A549 (cell line): ENCODE measurements at regions not wholly inside any gene's neighbourhood (a gene's known extent, or its start where the extent isn't known, plus 50 kb on each side); places are given as distances from the start of the nearest gene placed in this dataset.

Experiments used
- ATAC-seq, 2 experiments: fragments of 200-7000 bp in 1 of 2; fragments of >200 bp in 1 of 2; cut with Nextera tagmentation in 1 of 2; cut with Tn5 transposase in 1 of 2; 3 replicates each; pipeline versions ENCODE4 v1.8.0 to v1.9.1; 2018 to 2020; ENCODE audit warnings: mild to moderate bottlenecking in 1 of 2, moderate library complexity in 1 of 2
- CTCF ChIA-PET: fragments of 300-600 bp; sonication (Branson Sonifier 250); formaldehyde crosslinking; extraction: SDS; loops from one replicate; lab custom pipeline; 2021; ENCODE audit warnings: antibody characterized with exemption, inconsistent platforms; lab: Yijun Ruan, JAX
- POLR2A ChIA-PET: fragments of 350-600 bp; formaldehyde crosslinking; extraction: SDS; loops from one replicate; lab custom pipeline; 2021; ENCODE audit warnings: antibody characterized with exemption, inconsistent platforms; lab: Yijun Ruan, JAX
- DNase-seq, 2 experiments: peaks; one replicate each; pipeline versions ENCODE4 v3.0.0 to v3.0.0-alpha.2; 2011 to 2016; ENCODE audit warnings: low read depth in 1 of 2, low spot score in 1 of 2
- FAIRE-seq: peaks from 2 replicates; lab custom pipeline; 2011; peaks lifted over from hg19 to GRCh38; lab: Jason Lieb, UNC
- H3K27ac ChIP-seq, 2 experiments: fragments of >200 bp; sonication (Bioruptor Twin); formaldehyde crosslinking; 3 replicates each; pipeline ENCODE4 v1.5.1; 2016 to 2017
- H3K4me1 ChIP-seq: fragments of >200 bp; sonication (Bioruptor Twin); formaldehyde crosslinking; 3 replicates; pipeline ENCODE4 v1.6.1; 2016
- H3K4me2 ChIP-seq: fragments of >200 bp; sonication (Bioruptor Twin); formaldehyde crosslinking; 3 replicates; pipeline ENCODE4 v1.6.1; 2016
- H3K4me3 ChIP-seq: fragments of >200 bp; sonication (Bioruptor Twin); formaldehyde crosslinking; 3 replicates; pipeline ENCODE4 v1.5.1; 2016
- H3K9me3 ChIP-seq: fragments of >200 bp; sonication (Bioruptor Twin); formaldehyde crosslinking; 3 replicates; pipeline ENCODE4 v1.6.1; 2016
- BCL3 ChIP-seq: fragments of >200 bp; sonication (Bioruptor Twin); formaldehyde crosslinking; IDR thresholded peaks from 3 replicates; pipeline ENCODE4 v1.6.1; 2016
- CBX2 ChIP-seq: fragments of 200-600 bp; sonication (generic); IDR thresholded peaks from 2 replicates; pipeline ENCODE4 v1.6.1; 2016; ENCODE audit warnings: low read depth, mild to moderate bottlenecking, borderline replicate concordance
- CEBPB ChIP-seq, 2 experiments: fragments of >200 bp in 1 of 2; sonication (Bioruptor Twin) in 1 of 2; formaldehyde crosslinking in 1 of 2; IDR thresholded peaks; 2 replicates each; pipeline ENCODE4 v1.6.1; 2012 to 2016
- CHD2 ChIP-seq: fragments of 150-350 bp; IDR thresholded peaks from 2 replicates; pipeline ENCODE4 v1.6.1; 2014; ENCODE audit warnings: low read length; ENCODE audit not compliant: partially characterized antibody
- CTCF ChIP-seq: fragments of >200 bp; sonication (Bioruptor Twin); formaldehyde crosslinking; IDR thresholded peaks from 3 replicates; pipeline ENCODE4 v1.5.1; 2016
- EHMT2 ChIP-seq: fragments of 200-600 bp; sonication (generic); IDR thresholded peaks from 2 replicates; pipeline ENCODE4 v1.6.1; 2016; ENCODE audit warnings: antibody characterized with exemption, low read depth, mild to moderate bottlenecking, moderate library complexity
- FOSL2 ChIP-seq, 2 experiments: fragments of 450-650 bp in 1 of 2; fragments of >200 bp in 1 of 2; sonication (Bioruptor Twin) in 1 of 2; formaldehyde crosslinking; IDR thresholded peaks; 2 replicates each; pipeline versions ENCODE4 v1.5.0 to v1.6.1; 2016 to 2020; ENCODE audit warnings: mild to moderate bottlenecking in 1 of 2, moderate library complexity in 1 of 2
- FOXS1 ChIP-seq: fragments of 250-450 bp; sonication (Bioruptor Pico); IDR thresholded peaks from 2 replicates; pipeline ENCODE4 v1.5.0; 2020; ENCODE audit warnings: mild to moderate bottlenecking, moderate library complexity
- HDAC2 ChIP-seq: fragments of 200-600 bp; sonication (generic); IDR thresholded peaks from 2 replicates; pipeline ENCODE4 v1.6.1; 2016
- JUN ChIP-seq, 2 experiments: fragments of >200 bp; sonication (Bioruptor Twin); formaldehyde crosslinking; IDR thresholded peaks; 2 replicates in 1 of 2; 3 replicates in 1 of 2; pipeline ENCODE4 v1.6.1; 2016 to 2017
- JUNB ChIP-seq: fragments of >200 bp; sonication (Bioruptor Twin); formaldehyde crosslinking; IDR thresholded peaks from 2 replicates; pipeline ENCODE4 v1.6.1; 2016
- MAFK ChIP-seq: fragments of 450-650 bp; IDR thresholded peaks from 2 replicates; pipeline ENCODE4 v1.6.1; 2014; ENCODE audit not compliant: partially characterized antibody
- MAX ChIP-seq: IDR thresholded peaks from 2 replicates; pipeline ENCODE4 v1.6.1; 2012
- NFE2L2 ChIP-seq: fragments of 150-350 bp; conservative IDR thresholded peaks from 2 replicates; pipeline ENCODE4 v1.6.1; 2014; ENCODE audit warnings: low read length
- POLR2A ChIP-seq: IDR thresholded peaks from 2 replicates; pipeline ENCODE4 v1.6.1; 2012; ENCODE audit warnings: mild to moderate bottlenecking, low read length
- RCOR1 ChIP-seq: fragments of 150-350 bp; IDR thresholded peaks from 2 replicates; pipeline ENCODE4 v1.6.1; 2014; ENCODE audit warnings: antibody characterized with exemption, low read length, low read depth
- TP53 ChIP-seq: fragments of 250-450 bp; sonication (Bioruptor Pico); IDR thresholded peaks from 2 replicates; pipeline ENCODE4 v1.5.0; 2021; ENCODE audit warnings: mild to moderate bottlenecking, moderate library complexity
- USF2 ChIP-seq: fragments of 450-650 bp; IDR thresholded peaks from 2 replicates; pipeline ENCODE4 v1.6.1; 2014; ENCODE audit warnings: antibody characterized with exemption
- WGBS: methylation state at CpG from one replicate; pipeline ENCODE4 v1.1.6; 2017; ENCODE audit errors: missing lambda C conversion rate; 5-methylcytosine and 5-hydroxymethylcytosine counted together

GRCh38 chr2:126253669-126254068, 402.3 kb upstream of the GYPC start:
- no peak overlapping the region for H3K4me2 ChIP-seq
- ChIA-PET CTCF (no interaction called here), POLR2A (no interaction called here)
- H3K4me1 ChIP-seq: no peaks in the 10 kb centered on the region
- ATAC-seq (no peak), FAIRE-seq (no peak), DNase-seq (no peak)
- no peaks in the 10 kb centered on the region for H3K9me3 ChIP-seq
- no peak overlapping the region for H3K4me3 ChIP-seq
- WGBS: 0% methylated on average over 2 of the region's 2 CpGs
- no peak overlapping the region for H3K27ac ChIP-seq
- TF ChIP-seq FOXS1 (CRISPR knock-in tag): no peak
- TF ChIP-seq JUNB: no peak
- TF ChIP-seq, all 56 proteins: peak for 0

GRCh38 chr2:126264625-126265024, 391.3 kb upstream of the GYPC start:
- ATAC-seq (no peak), FAIRE-seq (no peak), DNase-seq (no peak)
- no peak for TF ChIP-seq USF2
- TF ChIP-seq NFE2L2: no peak
- no peak for TF ChIP-seq FOSL2 (IDR thresholded peaks at IDR 0.05)
- TF ChIP-seq FOSL2 (CRISPR knock-in tag; IDR thresholded peaks at IDR 0.05): no peak
- no peak for TF ChIP-seq JUN (IDR thresholded peaks at IDR 0.05)
- no peak for TF ChIP-seq CTCF
- no peak for TF ChIP-seq TP53 (CRISPR knock-in tag)
- no peak for TF ChIP-seq RCOR1
- no peak for TF ChIP-seq CHD2
- TF ChIP-seq EHMT2: no peak
- no peak for TF ChIP-seq BCL3
- TF ChIP-seq CBX2: no peak
- TF ChIP-seq CEBPB (IDR thresholded peaks at IDR 0.05): no peak
- TF ChIP-seq HDAC2: no peak
- ChIA-PET POLR2A (no interaction called here), CTCF (no interaction called here)
- WGBS: 18% methylated on average over 2 of the region's 2 CpGs
- Histone ChIP-seq H3K4me3 (no peak overlapping the region), H3K4me1 (no peaks in the 10 kb centered on the region), H3K27ac (no peak overlapping the region), H3K9me3 (no peaks in the 10 kb centered on the region), H3K4me2 (no peak overlapping the region)

GRCh38 chr2:126269911-126270310, 386.0 kb upstream of the GYPC start:
- ChIA-PET POLR2A (no interaction called here), CTCF (no interaction called here)
- no peak for ATAC-seq
- Histone ChIP-seq H3K4me1 (no peaks in the 10 kb centered on the region), H3K4me3 (no peak overlapping the region), H3K9me3 (no peaks in the 10 kb centered on the region), H3K27ac (no peak overlapping the region), H3K4me2 (no peak overlapping the region)
- 8% methylated on average over 3 of the region's 3 CpGs for WGBS
- FAIRE-seq: no peak
- no peak for TF ChIP-seq POLR2A
- TF ChIP-seq MAFK: peak; percentile 64
- no peak for DNase-seq

GRCh38 chr2:126270587-126270986, 385.4 kb upstream of the GYPC start:
- DNase-seq (no peak), ATAC-seq (no peak)
- CTCF ChIA-PET: no interaction called here
- Histone ChIP-seq H3K4me1 (no peaks in the 10 kb centered on the region), H3K4me3 (no peak overlapping the region)
- POLR2A ChIA-PET: no interaction called here
- peak; percentile 51 for TF ChIP-seq MAFK
- no peak for TF ChIP-seq MAX
- TF ChIP-seq, all 56 proteins: peak for 1
- Histone ChIP-seq H3K4me2 (no peak overlapping the region), H3K9me3 (no peaks in the 10 kb centered on the region), H3K27ac (no peak overlapping the region)
- WGBS: 0% methylated on average over 2 of the region's 2 CpGs
- FAIRE-seq: no peak
